A549 (cell line): ENCODE measurements at regions not wholly inside any gene's neighbourhood (a gene's known extent, or its start where the extent isn't known, plus 50 kb on each side); places are given as distances from the start of the nearest gene placed in this dataset.

Experiments
- ATAC-seq, 2 experiments: fragments of 200-7000 bp in 1 of 2; fragments of >200 bp in 1 of 2; cut with Nextera tagmentation in 1 of 2; cut with Tn5 transposase in 1 of 2; 3 replicates each; pipeline versions ENCODE4 v1.8.0 to v1.9.1; 2018 to 2020; ENCODE audit warnings: mild to moderate bottlenecking in 1 of 2, moderate library complexity in 1 of 2
- CTCF ChIA-PET: fragments of 300-600 bp; sonication (Branson Sonifier 250); formaldehyde crosslinking; extraction: SDS; loops from one replicate; lab custom pipeline; 2021; ENCODE audit warnings: antibody characterized with exemption, inconsistent platforms; lab: Yijun Ruan, JAX
- POLR2A ChIA-PET: fragments of 350-600 bp; formaldehyde crosslinking; extraction: SDS; loops from one replicate; lab custom pipeline; 2021; ENCODE audit warnings: antibody characterized with exemption, inconsistent platforms; lab: Yijun Ruan, JAX
- DNase-seq, 2 experiments: peaks; one replicate each; pipeline versions ENCODE4 v3.0.0 to v3.0.0-alpha.2; 2011 to 2016; ENCODE audit warnings: low read depth in 1 of 2, low spot score in 1 of 2
- FAIRE-seq: peaks from 2 replicates; lab custom pipeline; 2011; peaks lifted over from hg19 to GRCh38; lab: Jason Lieb, UNC
- H3K27ac ChIP-seq, 2 experiments: fragments of >200 bp; sonication (Bioruptor Twin); formaldehyde crosslinking; 3 replicates each; pipeline ENCODE4 v1.5.1; 2016 to 2017
- H3K4me1 ChIP-seq: fragments of >200 bp; sonication (Bioruptor Twin); formaldehyde crosslinking; 3 replicates; pipeline ENCODE4 v1.6.1; 2016
- H3K4me2 ChIP-seq: fragments of >200 bp; sonication (Bioruptor Twin); formaldehyde crosslinking; 3 replicates; pipeline ENCODE4 v1.6.1; 2016
- H3K4me3 ChIP-seq: fragments of >200 bp; sonication (Bioruptor Twin); formaldehyde crosslinking; 3 replicates; pipeline ENCODE4 v1.5.1; 2016
- H3K9me3 ChIP-seq: fragments of >200 bp; sonication (Bioruptor Twin); formaldehyde crosslinking; 3 replicates; pipeline ENCODE4 v1.6.1; 2016
- CBX2 ChIP-seq: fragments of 200-600 bp; sonication (generic); IDR thresholded peaks from 2 replicates; pipeline ENCODE4 v1.6.1; 2016; ENCODE audit warnings: low read depth, mild to moderate bottlenecking, borderline replicate concordance
- EP300 ChIP-seq, 2 experiments: fragments of >200 bp; sonication (Bioruptor Twin); formaldehyde crosslinking; IDR thresholded peaks; 2 replicates in 1 of 2; 3 replicates in 1 of 2; pipeline ENCODE4 v1.6.1; 2016 to 2017
- ESRRA ChIP-seq: fragments of 150-350 bp; IDR thresholded peaks from 2 replicates; pipeline ENCODE4 v1.6.1; 2014; ENCODE audit warnings: mild to moderate bottlenecking, low read length, borderline replicate concordance
- FOXS1 ChIP-seq: fragments of 250-450 bp; sonication (Bioruptor Pico); IDR thresholded peaks from 2 replicates; pipeline ENCODE4 v1.5.0; 2020; ENCODE audit warnings: mild to moderate bottlenecking, moderate library complexity
- HDAC2 ChIP-seq: fragments of 200-600 bp; sonication (generic); IDR thresholded peaks from 2 replicates; pipeline ENCODE4 v1.6.1; 2016
- NPAS2 ChIP-seq: fragments of 250-450 bp; sonication (Bioruptor Pico); IDR thresholded peaks from 2 replicates; pipeline ENCODE4 v1.8.0; 2022; ENCODE audit warnings: mild to moderate bottlenecking, moderate library complexity, borderline replicate concordance
- NR3C1 ChIP-seq: fragments of >200 bp; sonication (Bioruptor Twin); formaldehyde crosslinking; IDR thresholded peaks from 3 replicates; pipeline ENCODE4 v1.6.1; 2017
- PHF8 ChIP-seq: fragments of 200-600 bp; sonication (generic); IDR thresholded peaks from 2 replicates; pipeline ENCODE4 v1.6.1; 2016; ENCODE audit warnings: low read depth, mild to moderate bottlenecking, antibody characterized with exemption, moderate library complexity, borderline replicate concordance
- POLR2A ChIP-seq: IDR thresholded peaks from 2 replicates; pipeline ENCODE4 v1.6.1; 2012; ENCODE audit warnings: mild to moderate bottlenecking, low read length
- SREBF2 ChIP-seq: fragments of 450-650 bp; IDR thresholded peaks from 2 replicates; pipeline ENCODE4 v1.6.1; 2014; ENCODE audit warnings: mild to moderate bottlenecking, moderate library complexity
- ZC3H11A ChIP-seq: fragments of 450-650 bp; IDR thresholded peaks from 2 replicates; pipeline ENCODE4 v1.6.1; 2014; ENCODE audit warnings: antibody characterized with exemption, mild to moderate bottlenecking
- WGBS: methylation state at CpG from one replicate; pipeline ENCODE4 v1.1.6; 2017; ENCODE audit errors: missing lambda C conversion rate; 5-methylcytosine and 5-hydroxymethylcytosine counted together
- TF ChIP-seq, protein P1 (sequence below): fragments of 200-600 bp; sonication (generic); IDR thresholded peaks from 2 replicates; pipeline ENCODE4 v1.6.1; 2016; ENCODE audit warnings: antibody characterized with exemption, mild to moderate bottlenecking, moderate library complexity
- TF ChIP-seq, protein P2 (sequence below): fragments of 250-450 bp; sonication (Bioruptor Pico); IDR thresholded peaks from 2 replicates; pipeline ENCODE4 v1.5.0; 2021; ENCODE audit warnings: mild to moderate bottlenecking, moderate library complexity, borderline replicate concordance
- TF ChIP-seq, protein P3 (sequence below): fragments of >200 bp; sonication (Bioruptor Twin); formaldehyde crosslinking; IDR thresholded peaks from 3 replicates; pipeline ENCODE4 v1.5.1; 2016

DNA sequence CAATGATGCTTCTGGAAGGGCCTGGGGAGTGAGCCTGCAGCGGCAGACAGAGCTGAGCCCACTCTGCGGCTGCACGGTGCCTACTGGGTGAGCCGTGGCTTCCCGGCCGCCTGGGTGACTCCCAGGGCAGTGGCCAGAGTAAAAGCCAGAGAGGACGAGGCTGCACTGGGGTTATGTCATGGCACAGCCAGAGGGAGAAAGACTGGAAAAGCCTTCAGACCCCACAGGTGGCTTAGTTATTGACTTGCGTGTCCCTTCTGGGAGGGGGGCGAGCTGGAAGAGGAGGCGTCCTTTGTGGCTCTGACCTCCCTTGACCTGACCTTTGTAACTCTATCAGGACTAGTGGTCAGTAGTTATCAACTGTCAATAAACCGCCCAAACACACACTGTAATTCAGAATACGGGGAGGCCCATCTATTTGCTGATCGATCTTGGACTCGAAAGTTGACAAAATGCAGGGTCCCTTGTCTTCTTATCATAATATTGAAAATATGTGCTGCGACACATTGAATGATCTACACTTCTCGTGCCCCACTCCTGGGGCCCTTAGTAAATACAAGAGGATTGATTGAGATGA is 385.9 kb upstream of the ZFHX3 start (continued):
- no peak for TF ChIP-seq ESRRA

DNA sequence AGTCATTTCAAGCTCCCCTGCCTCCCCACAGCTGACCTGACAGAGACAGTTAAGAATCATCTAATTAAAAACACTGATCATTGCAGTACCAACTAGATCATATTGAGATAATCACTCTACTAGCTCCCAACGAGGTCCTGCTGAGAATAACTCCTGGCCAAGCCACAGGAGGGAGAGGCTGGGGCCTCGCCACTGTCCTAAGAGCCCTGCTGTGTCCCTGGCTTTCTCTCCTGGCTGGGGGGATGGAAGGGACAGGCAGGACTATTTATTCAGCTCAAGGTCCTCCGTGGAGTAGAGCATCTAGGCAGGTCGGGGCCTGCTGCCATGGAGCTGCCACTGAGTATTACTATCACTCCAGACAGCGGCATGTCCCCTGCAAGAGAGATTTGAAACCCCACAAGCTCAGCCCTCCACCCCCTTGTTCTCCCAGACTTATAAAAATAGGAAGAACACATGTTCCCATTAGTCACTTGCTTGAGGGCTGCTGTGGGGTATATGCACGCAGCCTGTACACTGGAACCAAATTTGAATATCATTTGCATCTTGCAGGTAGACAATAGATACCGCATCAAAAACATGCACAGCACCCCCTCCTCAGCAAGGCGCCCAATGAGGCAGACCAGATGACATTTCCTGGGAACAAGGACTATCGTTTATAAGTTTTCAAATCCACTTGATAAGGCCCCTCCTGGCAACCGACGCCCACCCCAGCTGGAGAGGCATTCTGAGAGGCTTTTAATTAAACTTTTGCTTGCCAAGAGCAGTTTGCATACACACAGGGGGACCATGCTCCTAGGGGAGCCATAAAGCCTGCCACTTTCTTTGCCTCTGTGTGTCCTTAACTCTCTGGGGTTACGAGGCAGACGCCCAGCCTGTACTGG is 385.2 kb upstream of the ZFHX3 start:
- ChIA-PET CTCF (no interaction called here), POLR2A (no interaction called here)
- no peaks in the 10 kb centered on the region for H3K4me1 ChIP-seq
- no peaks in the 10 kb centered on the region for H3K9me3 ChIP-seq
- FAIRE-seq (no peak), DNase-seq (no peak), ATAC-seq (no peak)
- 27% methylated on average over 11 of the region's 13 CpGs for WGBS
- H3K4me2 ChIP-seq = no peak overlapping the region
- H3K27ac ChIP-seq = no peak overlapping the region
- no peak overlapping the region for H3K4me3 ChIP-seq
- no peak for TF ChIP-seq EP300 (IDR thresholded peaks at IDR 0.05)

DNA sequence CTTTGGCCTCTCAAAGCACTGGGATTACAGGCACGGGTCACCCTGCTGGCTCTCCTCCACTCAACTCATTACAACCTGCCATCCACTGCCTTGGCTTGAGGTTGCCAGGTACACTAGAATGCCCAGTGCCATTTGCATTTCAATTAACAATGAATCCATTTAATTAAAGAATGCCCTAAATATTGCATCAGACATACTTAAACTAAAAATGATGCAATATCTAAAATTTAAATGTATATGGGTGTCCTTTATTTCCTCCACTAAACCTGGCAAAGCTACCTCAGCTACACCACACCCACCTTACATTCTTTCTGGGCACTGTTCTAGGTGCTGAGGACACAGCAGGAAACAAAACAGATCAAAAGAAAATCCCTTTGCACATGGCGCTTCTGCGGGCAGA is 382.2 kb upstream of the ZFHX3 start:
- H3K4me1 ChIP-seq = no peaks in the 10 kb centered on the region
- no peak overlapping the region for H3K4me3 ChIP-seq
- ATAC-seq (no peak), FAIRE-seq (no peak), DNase-seq (no peak)
- TF ChIP-seq, protein P1, sequence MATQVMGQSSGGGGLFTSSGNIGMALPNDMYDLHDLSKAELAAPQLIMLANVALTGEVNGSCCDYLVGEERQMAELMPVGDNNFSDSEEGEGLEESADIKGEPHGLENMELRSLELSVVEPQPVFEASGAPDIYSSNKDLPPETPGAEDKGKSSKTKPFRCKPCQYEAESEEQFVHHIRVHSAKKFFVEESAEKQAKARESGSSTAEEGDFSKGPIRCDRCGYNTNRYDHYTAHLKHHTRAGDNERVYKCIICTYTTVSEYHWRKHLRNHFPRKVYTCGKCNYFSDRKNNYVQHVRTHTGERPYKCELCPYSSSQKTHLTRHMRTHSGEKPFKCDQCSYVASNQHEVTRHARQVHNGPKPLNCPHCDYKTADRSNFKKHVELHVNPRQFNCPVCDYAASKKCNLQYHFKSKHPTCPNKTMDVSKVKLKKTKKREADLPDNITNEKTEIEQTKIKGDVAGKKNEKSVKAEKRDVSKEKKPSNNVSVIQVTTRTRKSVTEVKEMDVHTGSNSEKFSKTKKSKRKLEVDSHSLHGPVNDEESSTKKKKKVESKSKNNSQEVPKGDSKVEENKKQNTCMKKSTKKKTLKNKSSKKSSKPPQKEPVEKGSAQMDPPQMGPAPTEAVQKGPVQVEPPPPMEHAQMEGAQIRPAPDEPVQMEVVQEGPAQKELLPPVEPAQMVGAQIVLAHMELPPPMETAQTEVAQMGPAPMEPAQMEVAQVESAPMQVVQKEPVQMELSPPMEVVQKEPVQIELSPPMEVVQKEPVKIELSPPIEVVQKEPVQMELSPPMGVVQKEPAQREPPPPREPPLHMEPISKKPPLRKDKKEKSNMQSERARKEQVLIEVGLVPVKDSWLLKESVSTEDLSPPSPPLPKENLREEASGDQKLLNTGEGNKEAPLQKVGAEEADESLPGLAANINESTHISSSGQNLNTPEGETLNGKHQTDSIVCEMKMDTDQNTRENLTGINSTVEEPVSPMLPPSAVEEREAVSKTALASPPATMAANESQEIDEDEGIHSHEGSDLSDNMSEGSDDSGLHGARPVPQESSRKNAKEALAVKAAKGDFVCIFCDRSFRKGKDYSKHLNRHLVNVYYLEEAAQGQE = no peak
- no peak for TF ChIP-seq NR3C1
- TF ChIP-seq FOXS1 (CRISPR knock-in tag) = no peak
- no peak for TF ChIP-seq EP300 (IDR thresholded peaks at IDR 0.05)
- TF ChIP-seq ZC3H11A = no peak
- TF ChIP-seq, protein P2, sequence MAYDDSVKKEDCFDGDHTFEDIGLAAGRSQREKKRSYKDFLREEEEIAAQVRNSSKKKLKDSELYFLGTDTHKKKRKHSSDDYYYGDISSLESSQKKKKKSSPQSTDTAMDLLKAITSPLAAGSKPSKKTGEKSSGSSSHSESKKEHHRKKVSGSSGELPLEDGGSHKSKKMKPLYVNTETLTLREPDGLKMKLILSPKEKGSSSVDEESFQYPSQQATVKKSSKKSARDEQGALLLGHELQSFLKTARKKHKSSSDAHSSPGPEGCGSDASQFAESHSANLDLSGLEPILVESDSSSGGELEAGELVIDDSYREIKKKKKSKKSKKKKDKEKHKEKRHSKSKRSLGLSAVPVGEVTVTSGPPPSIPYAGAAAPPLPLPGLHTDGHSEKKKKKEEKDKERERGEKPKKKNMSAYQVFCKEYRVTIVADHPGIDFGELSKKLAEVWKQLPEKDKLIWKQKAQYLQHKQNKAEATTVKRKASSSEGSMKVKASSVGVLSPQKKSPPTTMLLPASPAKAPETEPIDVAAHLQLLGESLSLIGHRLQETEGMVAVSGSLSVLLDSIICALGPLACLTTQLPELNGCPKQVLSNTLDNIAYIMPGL = no peak
- TF ChIP-seq PHF8 = no peak
- TF ChIP-seq ESRRA = no peak
- no peak for TF ChIP-seq HDAC2
- no peak for TF ChIP-seq NPAS2 (CRISPR knock-in tag)
- no peak for TF ChIP-seq SREBF2
- TF ChIP-seq POLR2A = no peak
- no peak for TF ChIP-seq CBX2
- TF ChIP-seq, protein P3, sequence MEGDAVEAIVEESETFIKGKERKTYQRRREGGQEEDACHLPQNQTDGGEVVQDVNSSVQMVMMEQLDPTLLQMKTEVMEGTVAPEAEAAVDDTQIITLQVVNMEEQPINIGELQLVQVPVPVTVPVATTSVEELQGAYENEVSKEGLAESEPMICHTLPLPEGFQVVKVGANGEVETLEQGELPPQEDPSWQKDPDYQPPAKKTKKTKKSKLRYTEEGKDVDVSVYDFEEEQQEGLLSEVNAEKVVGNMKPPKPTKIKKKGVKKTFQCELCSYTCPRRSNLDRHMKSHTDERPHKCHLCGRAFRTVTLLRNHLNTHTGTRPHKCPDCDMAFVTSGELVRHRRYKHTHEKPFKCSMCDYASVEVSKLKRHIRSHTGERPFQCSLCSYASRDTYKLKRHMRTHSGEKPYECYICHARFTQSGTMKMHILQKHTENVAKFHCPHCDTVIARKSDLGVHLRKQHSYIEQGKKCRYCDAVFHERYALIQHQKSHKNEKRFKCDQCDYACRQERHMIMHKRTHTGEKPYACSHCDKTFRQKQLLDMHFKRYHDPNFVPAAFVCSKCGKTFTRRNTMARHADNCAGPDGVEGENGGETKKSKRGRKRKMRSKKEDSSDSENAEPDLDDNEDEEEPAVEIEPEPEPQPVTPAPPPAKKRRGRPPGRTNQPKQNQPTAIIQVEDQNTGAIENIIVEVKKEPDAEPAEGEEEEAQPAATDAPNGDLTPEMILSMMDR = no peak
- no peaks in the 10 kb centered on the region for H3K9me3 ChIP-seq
- ChIA-PET POLR2A (no interaction called here), CTCF (no interaction called here)
- 28% methylated on average over 3 of the region's 3 CpGs for WGBS
- no peak overlapping the region for H3K4me2 ChIP-seq
- H3K27ac ChIP-seq = no peak overlapping the region
